ENCODE measurements at regions not wholly inside any gene's neighbourhood (a gene's known extent, or its start where the extent isn't known, plus 50 kb on each side); places are given as distances from the start of the nearest gene placed in this dataset.

GRCh38 chr9:89886281-89886700, 281.5 kb downstream of the GADD45G start (continued):
- TF ChIP-seq TEAD4 (IDR thresholded peaks at IDR 0.05; ENCODE audit: low read depth, low read length) (no peak), GABPA (IDR thresholded peaks at IDR 0.05; ENCODE audit: borderline replicate concordance, insufficient read depth, low read length) (no peak), BCL11A (IDR thresholded peaks at IDR 0.05; ENCODE audit: low read depth in 2 of 2, low read length in 2 of 2) (no peak), KDM1A (IDR thresholded peaks at IDR 0.05; ENCODE audit: borderline replicate concordance, low read length) (no peak), EZH2 (IDR thresholded peaks at IDR 0.05; ENCODE audit: low read depth, low read length, severe bottlenecking) (no peak), SIN3A (conservative IDR thresholded peaks at IDR 0.05 in 1 of 2, IDR thresholded peaks at IDR 0.05 in 1 of 2; ENCODE audit: low read depth in 1 of 2, low read length in 2 of 2) (no peak), CBX8 (IDR thresholded peaks at IDR 0.05; ENCODE audit: borderline replicate concordance, low read depth, low read length) (no peak)

Data from H1 (cell line).